ENCODE measurements at regions not wholly inside any gene's neighbourhood (a gene's known extent, or its start where the extent isn't known, plus 50 kb on each side); places are given as distances from the start of the nearest gene placed in this dataset.
"Not testable (repeated sequence)": the region's sequence is repeated elsewhere in the genome, so short reads cannot be mapped to it uniquely, and the experiment has no call there.

DNA sequence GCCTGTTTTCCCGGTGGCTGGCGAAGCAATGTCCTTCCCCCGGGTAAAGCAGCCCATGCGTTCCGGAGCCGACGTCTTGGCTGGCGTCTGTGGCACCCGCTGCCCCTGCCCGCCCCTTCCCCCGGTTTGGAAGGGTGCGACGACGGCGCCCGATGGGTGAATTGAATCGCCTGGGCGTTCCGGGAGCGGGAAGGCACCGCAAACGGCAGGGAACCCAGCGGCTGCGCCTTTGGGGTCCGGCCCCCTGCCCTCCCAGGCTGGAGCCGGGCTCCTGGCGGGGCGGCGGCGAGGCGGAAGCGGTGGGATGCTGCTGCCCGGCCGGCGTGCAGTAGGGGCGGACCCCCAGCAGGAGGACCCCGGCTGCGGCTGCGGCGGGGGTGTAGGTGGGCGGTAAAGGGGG lies 123.6 kb upstream of the RHOU start:
- not testable (repeated sequence) for DNase-seq

GRCh38 chr1:228622002-228622716 lies 113.1 kb upstream of the RHOU start:
- not testable (repeated sequence) for DNase-seq

DNA sequence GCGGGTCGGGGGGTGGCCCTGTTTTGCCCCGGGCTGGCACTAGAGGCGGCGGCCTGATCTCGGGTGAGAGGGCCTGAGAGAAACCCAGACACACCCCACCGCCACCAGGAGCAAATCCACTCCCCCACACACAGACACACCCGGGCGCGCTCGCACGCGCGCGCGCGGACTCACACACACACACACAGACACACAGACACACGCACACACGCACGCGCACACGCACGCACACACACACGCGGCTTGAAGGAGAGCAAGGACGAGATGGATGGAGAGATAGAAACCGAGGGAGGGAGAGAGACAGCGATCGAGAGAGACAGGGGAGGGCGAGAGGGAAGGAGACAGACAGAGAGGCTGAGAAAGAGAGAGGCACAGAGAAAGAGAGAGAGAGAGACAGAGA lies 108.8 kb upstream of the RHOU start:
- DNase-seq, result not testable (repeated sequence)

DNA sequence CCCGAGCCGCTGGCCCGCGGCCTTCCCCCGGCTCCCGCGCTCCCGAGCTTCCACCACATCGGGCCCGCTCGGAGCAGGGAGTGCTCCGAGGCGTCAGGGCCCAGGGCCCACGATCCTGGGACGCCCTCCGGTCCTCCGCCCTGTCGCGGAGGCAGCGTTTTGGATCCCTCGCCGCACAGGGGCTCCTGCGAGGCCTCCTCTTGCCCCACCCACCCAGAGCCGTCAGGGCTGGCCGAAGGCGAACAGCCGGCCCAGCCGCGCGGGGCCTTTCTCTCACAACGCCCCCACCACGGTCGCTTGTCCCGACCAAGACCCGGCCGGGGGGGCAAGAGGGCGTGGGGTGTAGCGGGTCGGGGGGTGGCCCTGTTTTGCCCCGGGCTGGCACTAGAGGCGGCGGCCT lies 102.4 kb upstream of the RHOU start:
- DNase-seq, result not testable (repeated sequence)

- not testable (repeated sequence) for DNase-seq
Measured at GRCh38 chr1:228635304-228635703, 100.0 kb upstream of the RHOU start.

DNA sequence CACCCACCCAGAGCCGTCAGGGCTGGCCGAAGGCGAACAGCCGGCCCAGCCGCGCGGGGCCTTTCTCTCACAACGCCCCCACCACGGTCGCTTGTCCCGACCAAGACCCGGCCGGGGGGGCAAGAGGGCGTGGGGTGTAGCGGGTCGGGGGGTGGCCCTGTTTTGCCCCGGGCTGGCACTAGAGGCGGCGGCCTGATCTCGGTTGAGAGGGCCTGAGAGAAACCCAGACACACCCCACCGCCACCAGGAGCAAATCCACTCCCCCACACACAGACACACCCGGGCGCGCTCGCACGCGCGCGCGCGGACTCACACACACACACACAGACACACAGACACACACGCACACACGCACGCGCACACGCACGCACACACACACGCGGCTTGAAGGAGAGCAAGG lies 97.8 kb upstream of the RHOU start:
- DNase-seq, result not testable (repeated sequence)

DNA sequence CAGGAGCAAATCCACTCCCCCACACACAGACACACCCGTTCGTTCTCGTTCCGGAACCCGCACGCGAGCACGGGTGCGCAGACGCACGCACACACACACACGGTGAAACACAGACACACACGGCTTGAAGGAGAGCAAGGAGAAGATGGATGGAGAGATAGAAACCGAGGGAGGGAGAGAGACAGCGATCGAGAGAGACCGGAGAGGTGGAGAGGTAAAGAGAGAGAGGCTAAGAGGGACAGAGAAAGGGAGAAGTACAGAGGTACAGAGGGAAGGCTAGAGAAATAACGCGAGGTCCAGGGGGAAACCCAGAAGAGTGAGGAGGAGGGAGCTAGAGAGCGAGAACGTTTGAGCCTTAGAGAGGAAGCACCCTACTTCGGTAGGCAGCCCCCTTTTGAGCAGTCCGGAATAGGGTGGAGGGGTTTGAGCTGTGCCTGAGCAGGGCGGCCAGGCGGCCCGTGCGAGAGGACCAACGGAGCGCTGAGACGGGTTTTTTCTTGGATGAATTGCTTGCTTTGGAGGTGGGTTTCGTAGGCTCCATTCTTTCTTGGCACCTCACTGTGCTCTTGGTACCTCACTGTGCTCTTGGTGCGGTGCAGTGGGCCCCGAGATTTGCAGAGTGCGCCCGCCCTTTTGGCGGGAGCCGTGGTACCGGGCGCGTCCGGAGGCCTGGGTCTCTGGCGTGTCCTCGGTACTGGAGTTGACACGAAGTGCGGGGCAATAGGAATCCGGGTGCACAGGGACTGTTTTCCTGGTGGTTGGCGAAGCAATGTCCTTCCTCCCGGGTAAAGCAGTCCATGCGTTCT lies 88.4 kb upstream of the RHOU start:
- peak; percentile 23 for DNase-seq

GRCh38 chr1:228647523-228648444 lies 87.5 kb upstream of the RHOU start:
- peak; percentile 52 for DNase-seq

DNA sequence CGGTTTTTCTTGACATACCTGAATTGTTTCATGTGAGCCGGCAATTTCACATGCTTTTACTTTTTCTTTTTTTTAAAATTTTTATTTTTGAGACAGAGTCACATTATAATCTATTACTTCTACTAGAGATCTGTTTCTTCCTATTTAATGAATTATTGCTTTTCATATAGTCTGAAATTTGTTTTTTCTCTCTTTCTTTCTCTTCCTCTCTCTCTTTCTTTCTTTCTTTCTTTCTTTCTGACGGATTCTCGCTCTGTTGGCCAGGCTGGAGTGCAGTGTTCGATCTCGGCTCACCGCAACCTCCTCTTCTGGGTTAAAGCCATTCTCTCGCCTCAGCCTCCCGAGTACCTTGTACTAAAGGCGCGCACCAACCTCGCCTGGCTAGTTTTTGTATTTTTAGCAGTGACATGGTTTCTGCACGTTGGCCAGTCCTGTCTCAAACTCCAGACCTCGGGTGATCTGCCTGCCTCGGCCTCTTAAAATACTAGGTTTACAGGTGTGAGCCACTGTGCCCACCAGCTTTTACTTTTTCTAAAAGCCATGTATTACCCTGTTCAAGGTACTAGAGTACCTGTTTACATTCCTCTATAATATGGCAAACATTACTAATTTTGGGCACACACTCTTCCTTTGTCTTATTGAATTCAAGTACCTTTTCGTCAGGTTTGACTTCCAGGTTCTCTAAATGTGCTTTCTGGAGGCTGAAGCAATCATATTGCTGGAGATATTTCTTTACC lies 86.5 kb upstream of the RHOU start:
- DNase-seq, result no peak

DNA sequence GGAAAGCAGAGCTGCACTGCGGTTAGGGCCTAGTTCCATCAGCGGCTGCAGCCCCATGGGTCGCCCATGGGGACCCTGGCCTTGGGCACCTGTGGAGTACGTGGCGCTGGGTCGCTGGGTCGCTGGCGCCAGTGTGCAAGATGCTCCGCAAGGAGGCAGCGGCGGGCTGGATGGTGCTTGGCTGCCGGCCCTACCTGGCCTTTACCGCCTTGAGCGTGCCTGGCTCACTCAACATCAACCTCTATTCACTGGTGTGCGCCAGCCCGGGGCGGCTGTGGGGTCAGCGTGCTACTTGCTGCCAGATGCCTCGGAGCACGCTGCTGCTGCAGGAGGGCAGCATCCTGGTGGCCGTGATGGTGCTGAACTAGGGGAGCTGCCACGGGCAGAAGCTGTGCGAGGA lies 85.1 kb upstream of the RHOU start:
- peak; percentile 24 for DNase-seq

- no peak for DNase-seq
Measured at GRCh38 chr1:228650946-228651345, 84.3 kb upstream of the RHOU start.

- DNase-seq, result no peak
Measured at GRCh38 chr1:228652116-228652515, 83.2 kb upstream of the RHOU start.

- DNase-seq, result not testable (repeated sequence)
Measured at GRCh38 chr1:228653057-228653456, 82.2 kb upstream of the RHOU start.

DNA sequence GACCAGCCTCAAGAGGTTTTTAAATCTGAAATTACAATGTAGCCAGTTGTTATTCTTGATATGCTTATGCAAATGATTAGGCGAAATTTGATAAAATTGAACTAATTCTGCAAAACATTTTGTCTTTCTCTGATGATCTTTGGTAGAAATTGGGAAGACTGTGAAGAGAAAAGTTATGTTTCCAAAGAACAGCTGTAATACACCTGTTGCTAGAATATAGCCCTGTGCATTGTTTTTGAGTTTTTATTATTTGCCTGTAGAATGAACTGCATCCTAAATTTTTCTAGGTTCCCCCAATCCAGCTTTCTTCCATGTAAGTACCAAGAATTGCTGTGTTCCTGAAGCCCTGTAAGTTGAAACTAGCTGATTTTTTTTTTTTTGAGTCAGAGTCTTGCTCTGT lies 81.5 kb upstream of the RHOU start:
- DNase-seq, result no peak

GRCh38 chr1:228655796-228656394 lies 79.4 kb upstream of the RHOU start:
- DNase-seq, result no peak

DNA sequence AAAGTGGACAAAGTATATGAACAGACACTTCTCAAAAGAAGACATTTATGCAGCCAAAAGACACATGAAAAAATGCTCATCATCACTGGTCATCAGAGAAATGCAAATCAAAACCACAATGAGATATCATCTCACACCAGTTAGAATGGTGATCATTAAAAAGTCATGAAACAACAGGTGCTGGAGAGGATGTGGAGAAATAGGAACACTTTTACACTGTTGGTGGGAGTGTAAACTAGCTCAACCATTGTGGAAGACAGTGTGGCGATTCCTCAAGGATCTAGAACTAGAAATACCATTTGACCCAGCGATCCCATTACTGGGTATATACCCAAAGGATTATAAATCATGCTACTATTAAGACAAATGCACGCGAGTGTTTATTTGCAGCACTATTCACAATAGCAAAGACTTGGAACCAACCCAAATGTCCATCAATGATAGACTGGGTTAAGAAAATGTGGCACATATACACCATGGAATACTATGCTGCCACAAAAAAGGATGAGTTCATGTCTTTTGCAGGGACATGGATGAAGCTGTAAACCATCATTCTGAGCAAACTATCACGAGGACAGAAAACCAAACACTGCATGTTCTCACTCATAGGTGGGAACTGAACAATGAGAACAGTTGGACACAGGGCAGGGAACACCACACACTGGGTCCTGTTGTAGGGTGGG lies 73.1 kb upstream of the RHOU start:
- not testable (repeated sequence) for DNase-seq

DNA sequence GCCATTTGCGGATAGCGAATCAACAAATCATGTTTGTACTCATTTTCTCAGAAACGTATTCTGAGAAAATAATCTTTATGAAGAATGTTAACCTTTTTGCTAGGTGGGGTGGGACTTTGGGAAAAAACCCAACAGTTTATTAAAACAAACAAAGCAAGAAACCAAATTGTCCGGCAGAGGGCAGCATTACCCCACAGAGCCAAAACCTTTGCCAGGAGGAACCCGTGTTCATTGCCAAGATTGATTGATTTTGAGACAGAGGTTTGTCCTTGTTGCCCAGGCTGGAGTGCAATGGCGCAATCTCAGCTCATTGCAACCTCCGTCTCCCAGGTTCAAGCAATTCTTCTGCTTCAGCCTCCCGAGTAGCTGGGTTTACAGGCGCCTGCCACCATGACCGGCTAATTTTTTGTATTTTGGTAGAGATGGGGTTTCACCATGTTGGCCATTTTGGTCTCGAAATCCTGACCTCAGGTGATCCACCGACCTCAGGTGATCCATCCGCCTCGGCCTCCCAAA lies 70.8 kb upstream of the RHOU start:
- peak; percentile 73 for DNase-seq

DNA sequence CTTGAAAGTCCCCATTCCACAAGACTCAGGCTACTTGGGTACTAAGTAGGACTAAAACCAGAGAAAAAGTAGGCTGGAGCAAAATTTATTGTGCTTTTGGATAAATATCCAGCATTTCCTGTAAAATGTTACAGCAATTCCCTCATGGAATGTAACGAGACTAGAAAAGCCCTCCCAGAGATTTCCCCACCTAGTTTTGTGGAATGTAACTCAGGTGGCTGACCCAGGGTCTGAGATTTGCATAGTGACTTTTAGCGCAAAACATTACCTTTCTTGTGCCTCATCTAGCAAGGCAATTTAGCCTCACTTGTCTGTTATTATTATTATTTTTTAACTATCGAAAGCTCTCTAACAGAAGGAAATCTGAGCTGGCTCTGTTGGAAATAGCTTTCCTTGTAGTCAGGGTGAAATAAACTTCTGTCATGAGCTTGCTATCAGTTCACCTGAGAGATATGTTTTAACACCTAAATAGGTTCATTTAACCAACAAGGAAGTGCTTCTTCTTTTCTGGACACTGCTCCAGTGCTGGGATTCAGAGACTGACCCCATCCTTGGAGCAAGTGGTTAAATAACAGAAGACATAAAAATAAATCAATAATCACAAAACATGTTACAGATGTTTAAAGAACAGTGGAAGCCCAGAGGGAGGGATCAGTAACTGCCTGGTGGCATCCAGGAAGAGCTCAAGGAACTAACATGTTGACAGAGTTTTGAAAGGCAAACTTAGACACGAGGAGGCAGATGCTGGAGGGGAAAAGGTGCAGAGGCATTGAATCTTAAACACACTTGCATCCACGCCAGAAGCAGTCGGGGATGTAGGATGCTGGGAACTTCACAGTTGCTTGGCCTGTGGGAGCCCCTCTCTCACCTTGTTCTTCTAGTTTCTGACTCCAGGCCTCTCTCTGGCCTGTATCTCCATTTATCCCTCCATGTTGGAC lies 68.3 kb upstream of the RHOU start:
- peak; percentile 9 for DNase-seq
